Mononuclear cell (primary cell): ENCODE measurements at regions not wholly inside any gene's neighbourhood (a gene's known extent, or its start where the extent isn't known, plus 50 kb on each side); places are given as distances from the start of the nearest gene placed in this dataset.

Source experiments
- H3K27me3 ChIP-seq: 2 replicates; pipeline ENCODE4 v1.6.0; 2011; ENCODE audit warnings: low read length, control low read depth; ENCODE audit not compliant: insufficient read depth
- H3K4me1 ChIP-seq: 2 replicates; pipeline ENCODE4 v1.5.1; 2011; ENCODE audit warnings: mild to moderate bottlenecking, low read length, control low read depth; ENCODE audit not compliant: insufficient read depth
- H3K4me3 ChIP-seq: 2 replicates; pipeline ENCODE4 v1.5.1; 2011; ENCODE audit warnings: mild to moderate bottlenecking, low read length, moderate library complexity
- H3K9me3 ChIP-seq: 2 replicates; pipeline ENCODE4 v1.5.1; 2011; ENCODE audit warnings: low read depth, mild to moderate bottlenecking, control low read depth, low read length

GRCh38 chr10:89867964-89868363 is 166.6 kb downstream of the KIF20B start:
- Histone ChIP-seq H3K4me1 (no peaks in the 10 kb centered on the region), H3K9me3 (no peaks in the 10 kb centered on the region), H3K27me3 (peaks cover 2% of the 10 kb centered on the region), H3K4me3 (no peak overlapping the region)

- Histone ChIP-seq H3K27me3 (peaks cover 2% of the 10 kb centered on the region), H3K9me3 (no peaks in the 10 kb centered on the region), H3K4me1 (no peaks in the 10 kb centered on the region), H3K4me3 (no peak overlapping the region)
Observed at GRCh38 chr10:89869180-89869579, 167.8 kb downstream of the KIF20B start.

- Histone ChIP-seq H3K9me3 (no peaks in the 10 kb centered on the region), H3K27me3 (peaks cover 2% of the 10 kb centered on the region), H3K4me1 (no peaks in the 10 kb centered on the region), H3K4me3 (no peak overlapping the region)
Observed at GRCh38 chr10:89869592-89870156, 168.3 kb downstream of the KIF20B start.

GRCh38 chr10:89870936-89871335 is 169.5 kb downstream of the KIF20B start:
- Histone ChIP-seq H3K4me3 (no peak overlapping the region), H3K4me1 (no peaks in the 10 kb centered on the region), H3K27me3 (peaks cover 2% of the 10 kb centered on the region), H3K9me3 (no peaks in the 10 kb centered on the region)

GRCh38 chr10:89873055-89873454 is 171.7 kb downstream of the KIF20B start:
- Histone ChIP-seq H3K27me3 (no peaks in the 10 kb centered on the region), H3K4me3 (no peak overlapping the region), H3K4me1 (no peaks in the 10 kb centered on the region), H3K9me3 (no peaks in the 10 kb centered on the region)

- no peaks in the 10 kb centered on the region for H3K27me3 ChIP-seq
- H3K9me3 ChIP-seq = no peaks in the 10 kb centered on the region
- no peak overlapping the region for H3K4me3 ChIP-seq
- H3K4me1 ChIP-seq = no peaks in the 10 kb centered on the region
Observed at GRCh38 chr10:89875557-89875956, 174.2 kb downstream of the KIF20B start.

- no peak overlapping the region for H3K4me3 ChIP-seq
- no peaks in the 10 kb centered on the region for H3K9me3 ChIP-seq
- H3K27me3 ChIP-seq = peaks cover 3% of the 10 kb centered on the region
- H3K4me1 ChIP-seq = no peaks in the 10 kb centered on the region
Observed at GRCh38 chr10:89879121-89879520, 177.7 kb downstream of the KIF20B start.

GRCh38 chr10:89887406-89887805 is 186.0 kb downstream of the KIF20B start:
- H3K27me3 ChIP-seq = peaks cover 2% of the 10 kb centered on the region
- no peak overlapping the region for H3K4me3 ChIP-seq
- no peaks in the 10 kb centered on the region for H3K9me3 ChIP-seq
- peaks cover 32% of the 10 kb centered on the region for H3K4me1 ChIP-seq

GRCh38 chr10:89887830-89888229 is 186.4 kb downstream of the KIF20B start:
- H3K27me3 ChIP-seq = peaks cover 2% of the 10 kb centered on the region
- no peaks in the 10 kb centered on the region for H3K9me3 ChIP-seq
- H3K4me3 ChIP-seq = no peak overlapping the region
- peaks cover 32% of the 10 kb centered on the region for H3K4me1 ChIP-seq

GRCh38 chr10:89888321-89889070 is 187.1 kb downstream of the KIF20B start:
- Histone ChIP-seq H3K4me1 (peaks cover 32% of the 10 kb centered on the region), H3K4me3 (no peak overlapping the region), H3K9me3 (no peaks in the 10 kb centered on the region), H3K27me3 (peaks cover 2% of the 10 kb centered on the region)

- Histone ChIP-seq H3K9me3 (no peaks in the 10 kb centered on the region), H3K4me3 (no peak overlapping the region), H3K4me1 (peaks cover 32% of the 10 kb centered on the region), H3K27me3 (peaks cover 2% of the 10 kb centered on the region)
Observed at GRCh38 chr10:89889606-89890005, 188.2 kb downstream of the KIF20B start.

- H3K27me3 ChIP-seq = no peaks in the 10 kb centered on the region
- no peak overlapping the region for H3K4me3 ChIP-seq
- H3K4me1 ChIP-seq = peaks cover 32% of the 10 kb centered on the region
- H3K9me3 ChIP-seq = no peaks in the 10 kb centered on the region
Observed at GRCh38 chr10:89891006-89891535, 189.7 kb downstream of the KIF20B start.

GRCh38 chr10:89894051-89894450 is 192.7 kb downstream of the KIF20B start:
- H3K4me1 ChIP-seq = peaks cover 21% of the 10 kb centered on the region
- no peak overlapping the region for H3K4me3 ChIP-seq
- no peaks in the 10 kb centered on the region for H3K27me3 ChIP-seq
- H3K9me3 ChIP-seq = no peaks in the 10 kb centered on the region

- no peak overlapping the region for H3K4me3 ChIP-seq
- H3K27me3 ChIP-seq = no peaks in the 10 kb centered on the region
- H3K4me1 ChIP-seq = peaks cover 5% of the 10 kb centered on the region
- H3K9me3 ChIP-seq = no peaks in the 10 kb centered on the region
Observed at GRCh38 chr10:89900554-89900953, 199.2 kb downstream of the KIF20B start.

GRCh38 chr10:89901895-89902294 is 200.5 kb downstream of the KIF20B start:
- H3K27me3 ChIP-seq = no peaks in the 10 kb centered on the region
- H3K9me3 ChIP-seq = no peaks in the 10 kb centered on the region
- peaks cover 5% of the 10 kb centered on the region for H3K4me1 ChIP-seq
- no peak overlapping the region for H3K4me3 ChIP-seq

- H3K4me3 ChIP-seq = no peak overlapping the region
- H3K4me1 ChIP-seq = peaks cover 3% of the 10 kb centered on the region
- H3K9me3 ChIP-seq = no peaks in the 10 kb centered on the region
- no peaks in the 10 kb centered on the region for H3K27me3 ChIP-seq
Observed at GRCh38 chr10:89904755-89905154, 203.4 kb downstream of the KIF20B start.
